PC-3 (cell line): ENCODE measurements at regions not wholly inside any gene's neighbourhood (a gene's known extent, or its start where the extent isn't known, plus 50 kb on each side); places are given as distances from the start of the nearest gene placed in this dataset.
"Not testable (repeated sequence)": the region's sequence is repeated elsewhere in the genome, so short reads cannot be mapped to it uniquely, and the experiment has no call there.

ENCODE experiments used
- CTCF ChIP-seq: fragments of 300-600 bp; sonication (generic); conservative IDR thresholded peaks from 2 replicates; pipeline ENCODE4 v1.5.1; 2017; ENCODE audit warnings: antibody characterized with exemption, low read depth, mild to moderate bottlenecking, low read length
- EZH2 ChIP-seq: fragments of 300-600 bp; sonication (generic); IDR thresholded peaks from one replicate; pipeline ENCODE4 v1.6.1; 2017; ENCODE audit warnings: antibody characterized with exemption, mild to moderate bottlenecking, low read length; ENCODE audit not compliant: unreplicated experiment
- EZH2phosphoT487 ChIP-seq: fragments of 300-600 bp; sonication (generic); IDR thresholded peaks from 2 replicates; pipeline ENCODE4 v1.6.1; 2018; ENCODE audit warnings: mild to moderate bottlenecking, antibody characterized with exemption, low read length, borderline replicate concordance

GRCh38 chr9:40097992-40098391 lies 742.5 kb downstream of the SPATA31A1 start:
- TF ChIP-seq CTCF, EZH2phosphoT487, EZH2: not testable (repeated sequence)
